ENCODE measurements at regions not wholly inside any gene's neighbourhood (a gene's known extent, or its start where the extent isn't known, plus 50 kb on each side); places are given as distances from the start of the nearest gene placed in this dataset.

DNA sequence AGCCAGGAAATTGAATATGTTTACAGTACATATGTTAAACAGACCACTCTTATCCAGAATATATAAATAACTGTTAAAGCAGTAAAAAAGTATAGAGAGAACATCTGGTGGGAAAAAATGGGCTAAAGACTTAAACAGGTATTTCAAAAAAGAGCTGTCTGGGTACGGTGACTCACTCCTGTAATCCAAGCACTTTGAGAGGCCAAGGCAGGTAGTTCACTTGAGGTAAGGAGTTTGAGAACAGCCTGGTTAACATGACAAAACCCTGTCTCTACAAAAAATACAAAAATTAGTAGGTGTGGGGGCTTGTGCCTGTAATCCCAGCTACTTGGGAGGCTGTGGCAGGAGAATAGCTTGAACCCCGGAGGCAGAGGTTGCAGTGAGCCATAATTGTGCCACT, 171.4 kb upstream of the FSIP2 start:
- TF ChIP-seq, protein P1, sequence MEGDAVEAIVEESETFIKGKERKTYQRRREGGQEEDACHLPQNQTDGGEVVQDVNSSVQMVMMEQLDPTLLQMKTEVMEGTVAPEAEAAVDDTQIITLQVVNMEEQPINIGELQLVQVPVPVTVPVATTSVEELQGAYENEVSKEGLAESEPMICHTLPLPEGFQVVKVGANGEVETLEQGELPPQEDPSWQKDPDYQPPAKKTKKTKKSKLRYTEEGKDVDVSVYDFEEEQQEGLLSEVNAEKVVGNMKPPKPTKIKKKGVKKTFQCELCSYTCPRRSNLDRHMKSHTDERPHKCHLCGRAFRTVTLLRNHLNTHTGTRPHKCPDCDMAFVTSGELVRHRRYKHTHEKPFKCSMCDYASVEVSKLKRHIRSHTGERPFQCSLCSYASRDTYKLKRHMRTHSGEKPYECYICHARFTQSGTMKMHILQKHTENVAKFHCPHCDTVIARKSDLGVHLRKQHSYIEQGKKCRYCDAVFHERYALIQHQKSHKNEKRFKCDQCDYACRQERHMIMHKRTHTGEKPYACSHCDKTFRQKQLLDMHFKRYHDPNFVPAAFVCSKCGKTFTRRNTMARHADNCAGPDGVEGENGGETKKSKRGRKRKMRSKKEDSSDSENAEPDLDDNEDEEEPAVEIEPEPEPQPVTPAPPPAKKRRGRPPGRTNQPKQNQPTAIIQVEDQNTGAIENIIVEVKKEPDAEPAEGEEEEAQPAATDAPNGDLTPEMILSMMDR (IDR thresholded peaks at IDR 0.05) = no peak
- no peak for TF ChIP-seq POLR2A (IDR thresholded peaks at IDR 0.05)

All from testis (tissue), 2 donors.